ENCODE measurements at regions not wholly inside any gene's neighbourhood (a gene's known extent, or its start where the extent isn't known, plus 50 kb on each side); places are given as distances from the start of the nearest gene placed in this dataset.

DNA sequence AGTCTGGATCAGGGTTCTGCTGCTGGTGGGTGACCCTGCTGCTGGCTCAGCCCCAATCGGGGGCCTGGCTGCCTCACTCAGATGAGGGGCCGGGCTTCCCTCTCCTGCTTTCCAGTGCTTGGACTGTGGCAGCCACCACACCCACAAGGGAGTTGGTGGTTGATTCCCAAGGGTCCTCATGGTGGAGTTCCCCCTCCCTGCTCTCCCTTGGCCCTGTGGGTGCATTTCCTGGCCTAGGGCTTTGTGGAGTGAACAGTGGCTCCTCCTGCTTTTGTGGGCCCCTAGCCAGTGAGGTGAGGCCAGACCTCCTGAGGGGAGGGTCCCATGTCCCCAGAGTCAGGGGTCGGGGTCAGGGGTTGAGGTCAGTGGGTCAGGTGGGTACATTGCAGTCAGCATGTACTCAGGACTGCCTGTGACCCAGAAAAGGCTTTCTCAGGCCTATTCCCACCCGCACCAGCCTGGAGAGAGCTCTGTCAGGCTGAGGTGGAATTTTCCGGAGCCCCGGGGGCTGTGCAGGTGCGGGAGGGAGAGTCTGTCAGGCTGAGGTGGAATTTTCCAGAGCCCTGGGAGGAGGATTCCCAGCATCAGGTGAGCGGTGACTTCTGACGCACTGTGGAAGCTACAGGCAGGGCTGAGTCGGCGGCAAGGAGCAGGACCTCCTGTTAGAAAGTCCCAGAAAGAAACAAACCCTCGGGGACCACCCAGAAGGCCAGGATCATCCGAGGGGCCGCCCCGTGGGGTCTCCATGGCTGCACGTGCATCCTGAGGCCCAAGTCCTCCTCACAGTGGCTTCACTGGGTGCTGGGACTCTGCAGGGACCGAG, 94.4 kb upstream of the INSIG1 start:
- DNase-seq, result no peak

DNA sequence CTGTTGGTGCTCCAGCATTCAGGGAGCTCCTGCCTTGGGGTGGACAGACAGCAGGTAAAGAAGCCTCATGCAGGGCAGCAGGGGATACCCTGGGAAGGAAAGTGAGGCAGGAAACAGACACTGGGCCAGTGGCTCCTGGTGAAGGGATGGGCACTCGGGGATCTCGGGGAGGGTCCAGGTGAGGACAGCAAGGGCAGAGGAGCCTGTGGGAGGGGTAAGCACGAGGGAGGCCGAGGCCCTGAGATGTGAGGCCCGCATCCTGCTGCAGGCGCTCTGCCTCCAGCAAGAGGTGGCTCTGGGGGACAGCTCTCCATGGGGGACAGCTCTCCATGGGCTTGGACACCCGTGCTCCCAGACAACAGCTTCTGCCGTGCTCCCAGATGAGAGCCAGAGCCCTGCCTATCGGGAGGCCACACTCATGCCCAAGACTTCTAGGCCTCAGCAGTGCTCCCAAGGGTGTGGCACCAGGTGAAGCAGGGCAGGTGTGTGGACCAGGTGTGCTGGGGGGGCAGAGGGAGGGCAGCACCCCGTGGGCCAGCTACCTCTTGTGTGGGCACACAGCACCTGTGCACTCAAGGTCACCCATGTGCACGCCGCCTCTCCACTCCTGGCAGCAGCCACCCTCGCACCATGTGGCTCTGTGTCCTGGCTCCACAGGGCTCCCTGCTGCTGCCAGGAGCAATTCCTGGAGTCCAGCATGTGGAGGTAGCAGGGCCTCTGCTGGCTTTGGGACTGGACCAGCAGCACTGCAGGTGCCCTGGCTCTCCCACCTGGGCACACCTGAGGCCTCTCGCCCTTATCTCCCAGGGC, 93.6 kb upstream of the INSIG1 start:
- no peak for DNase-seq

- DNase-seq, result no peak
These were observed 92.8 kb upstream of the INSIG1 start for GRCh38 chr7:155204744-155205367.

GRCh38 chr7:155205368-155206317, 92.0 kb upstream of the INSIG1 start:
- peak; percentile 95 for DNase-seq

- DNase-seq, result peak; percentile 84
These were observed 91.2 kb upstream of the INSIG1 start for GRCh38 chr7:155206318-155207020.

DNA sequence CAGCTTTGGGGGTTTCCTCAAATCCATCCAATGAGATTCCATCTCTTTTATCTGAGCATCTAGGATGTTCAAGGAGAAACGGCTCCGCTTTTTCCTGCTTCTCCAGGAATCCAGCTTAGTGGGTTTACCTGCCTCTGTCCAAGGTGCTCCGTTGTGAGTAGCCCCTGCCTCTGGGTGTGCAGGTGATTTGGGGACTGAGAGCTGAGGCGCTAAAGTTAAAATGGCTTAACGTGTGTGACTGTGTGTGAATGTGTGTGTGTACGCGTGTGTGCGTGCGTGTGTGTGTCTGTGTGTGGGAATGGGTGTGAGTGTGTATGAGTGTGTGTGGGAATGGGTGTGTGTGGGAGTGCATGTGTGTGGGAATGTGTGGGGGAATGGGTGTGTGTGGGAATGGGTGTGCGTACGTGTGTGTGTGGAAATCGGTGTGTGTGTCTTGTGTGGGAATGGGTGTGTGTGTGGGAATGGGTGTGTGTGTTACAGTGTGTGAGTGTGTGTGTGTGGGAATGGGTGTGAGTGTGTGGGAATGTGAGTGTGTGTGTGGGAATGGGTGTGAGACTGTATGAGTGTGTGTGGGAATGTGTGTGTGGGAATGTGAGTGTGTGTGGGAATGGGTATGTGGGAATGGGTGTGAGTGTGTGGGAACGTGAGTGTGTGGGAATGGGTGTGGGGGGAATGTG, 90.2 kb upstream of the INSIG1 start:
- no peak for DNase-seq

DNA sequence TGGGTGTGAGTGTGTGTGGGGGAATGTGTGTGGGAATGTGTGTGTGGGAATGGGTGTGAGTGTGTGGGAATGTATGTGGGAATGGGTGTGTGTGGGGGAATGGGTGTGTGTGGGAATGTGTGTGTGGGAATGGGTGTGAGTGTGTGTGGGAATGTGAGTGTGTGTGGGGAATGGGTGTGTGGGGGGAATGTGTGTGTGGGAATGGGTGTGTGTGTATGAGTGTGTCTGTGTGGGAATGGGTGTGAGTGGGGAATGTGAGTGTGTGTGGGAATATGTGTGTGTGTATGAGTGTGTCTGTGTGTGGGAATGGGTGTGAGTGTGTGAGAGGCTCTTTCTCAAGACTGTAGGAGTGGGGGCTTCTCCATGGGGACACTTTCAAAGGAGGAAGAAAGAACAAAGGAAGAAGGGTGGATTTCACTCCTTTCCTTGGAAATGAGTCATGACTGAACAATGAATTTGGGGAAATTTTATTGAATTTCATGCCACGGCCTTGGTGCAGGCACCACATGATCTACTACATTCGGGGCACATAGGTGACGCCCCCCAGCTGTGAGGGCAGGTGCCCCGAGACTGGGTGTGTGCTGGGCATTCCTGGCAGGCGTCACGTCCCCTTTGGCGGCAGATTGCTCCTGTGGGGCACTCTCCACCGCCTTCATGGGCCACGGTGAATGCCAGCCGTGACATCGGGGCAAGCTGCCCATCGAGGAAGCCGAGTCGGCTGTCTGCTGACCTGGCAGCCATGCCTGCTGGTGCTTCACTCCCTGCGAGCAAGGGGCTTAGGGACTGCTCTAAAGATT, 88.8 kb upstream of the INSIG1 start:
- no peak for DNase-seq

GRCh38 chr7:155209478-155210319, 88.0 kb upstream of the INSIG1 start:
- DNase-seq, result no peak

DNA sequence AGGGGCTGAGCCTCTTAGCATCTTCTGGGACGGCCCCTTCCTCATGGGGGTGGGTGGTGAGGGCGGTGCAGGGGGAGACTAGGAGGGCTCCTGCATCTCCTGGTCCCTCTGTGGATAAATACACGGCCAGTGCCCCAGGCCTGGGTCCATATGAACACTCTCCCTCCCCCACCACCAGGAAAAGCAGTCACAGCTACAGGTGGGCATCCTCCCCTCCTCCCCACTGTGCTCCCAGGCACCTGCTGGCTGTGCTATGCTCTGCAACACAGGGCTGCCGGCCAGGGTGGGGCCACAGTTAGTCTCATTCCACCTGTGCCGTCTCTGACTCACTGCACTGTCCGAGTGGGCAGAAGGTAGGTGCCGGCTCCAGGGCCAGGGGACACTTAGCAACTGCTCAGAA, 87.3 kb upstream of the INSIG1 start:
- no peak for DNase-seq

DNA sequence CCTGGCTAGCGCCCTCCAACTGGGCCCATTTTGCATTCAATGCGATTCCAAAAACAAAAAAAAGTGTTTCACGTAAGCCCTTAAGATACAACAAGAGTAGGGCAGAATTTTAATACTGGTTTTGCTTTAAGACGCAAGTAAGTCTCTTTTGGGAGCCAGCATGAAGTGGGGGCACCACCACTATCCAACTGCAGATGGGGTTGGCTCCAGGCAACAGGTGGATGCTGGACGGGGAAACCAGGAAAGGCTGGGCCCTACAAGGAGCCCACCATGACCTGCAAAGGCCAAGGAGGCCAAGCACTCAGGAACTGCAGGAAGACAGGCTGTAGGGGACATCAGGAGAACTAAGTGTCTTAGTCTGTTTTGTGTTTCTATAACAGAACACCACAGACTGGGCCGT, 86.5 kb upstream of the INSIG1 start:
- no peak for DNase-seq

GRCh38 chr7:155211761-155212160, 85.9 kb upstream of the INSIG1 start:
- DNase-seq, result no peak

- DNase-seq, result no peak
These were observed 85.2 kb upstream of the INSIG1 start for GRCh38 chr7:155212301-155213015.

GRCh38 chr7:155213385-155213784, 84.3 kb upstream of the INSIG1 start:
- DNase-seq, result no peak

- no peak for DNase-seq
These were observed 83.5 kb upstream of the INSIG1 start for GRCh38 chr7:155213955-155214740.

DNA sequence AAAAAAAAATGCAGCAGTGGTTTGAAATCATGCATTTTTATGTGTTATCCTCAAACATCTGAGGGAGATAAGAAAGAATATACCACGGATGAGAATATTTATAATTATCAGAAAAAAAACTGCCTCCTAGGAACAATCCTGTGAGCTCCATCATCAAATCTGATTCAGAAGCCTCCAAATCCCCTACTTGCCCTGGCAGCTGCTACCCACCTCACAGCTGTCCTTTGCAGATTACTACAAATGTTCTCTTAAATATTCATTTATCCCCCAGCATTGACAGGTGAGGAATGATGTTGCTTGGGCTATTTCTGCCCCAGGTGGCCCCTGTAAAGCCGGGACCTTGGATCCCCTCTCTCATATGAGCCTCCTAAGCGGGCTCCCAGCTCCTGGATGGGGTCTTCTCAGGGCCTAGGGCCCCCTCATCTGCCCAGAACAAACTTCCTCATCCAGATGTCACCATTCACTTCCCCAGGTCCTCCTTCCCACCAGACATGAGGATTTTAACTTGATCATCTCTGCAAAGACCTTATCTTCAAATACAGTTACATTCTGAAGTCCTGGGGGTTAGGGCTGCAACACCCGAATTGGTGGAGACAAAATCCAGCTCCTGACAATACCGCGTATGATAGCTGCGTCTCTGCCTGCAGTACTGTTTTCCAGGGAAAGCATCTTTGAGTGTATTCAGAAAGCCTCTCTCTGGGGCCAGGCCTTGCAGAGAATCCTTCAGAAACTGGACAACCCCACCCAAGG, 81.9 kb upstream of the INSIG1 start:
- DNase-seq, result no peak

DNA sequence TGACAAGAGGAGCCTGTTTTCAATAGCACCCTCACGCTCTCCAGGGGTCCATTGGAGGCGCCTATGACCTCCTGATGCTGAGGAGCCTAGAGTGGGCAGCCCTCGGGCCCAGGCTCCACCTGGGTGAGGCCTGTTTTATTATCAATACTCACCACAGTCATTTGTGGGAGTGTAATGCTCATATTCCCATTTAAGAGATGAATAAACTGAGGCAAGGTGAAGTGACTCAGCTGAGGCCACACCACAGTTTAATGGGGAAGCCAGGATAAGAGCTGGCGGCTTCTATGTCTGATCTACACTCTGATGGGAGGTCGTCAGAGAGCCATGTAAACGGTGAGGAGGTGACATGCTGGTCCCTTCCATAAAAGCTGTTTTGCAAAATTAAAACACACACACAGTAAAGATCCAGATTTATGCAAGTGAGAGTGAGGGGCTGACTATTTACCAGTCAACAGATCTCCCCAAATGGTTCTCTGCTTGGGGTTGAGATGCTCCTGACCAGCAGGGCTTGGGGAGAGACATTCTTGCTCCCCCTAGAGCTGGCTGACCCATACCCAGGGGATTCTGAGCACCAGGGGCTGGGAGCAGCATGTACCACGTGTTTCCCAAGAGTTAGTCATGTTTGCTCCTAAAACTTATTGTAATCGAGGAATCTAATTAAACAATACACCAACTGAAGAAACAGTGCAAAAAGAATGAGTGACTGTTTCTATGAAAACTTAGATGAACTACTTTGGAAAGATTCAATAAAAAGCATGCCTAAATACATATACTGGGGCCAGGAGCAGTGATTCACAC, 81.0 kb upstream of the INSIG1 start:
- no peak for DNase-seq
